Stomach (tissue), 8 donors: ENCODE measurements at regions not wholly inside any gene's neighbourhood (a gene's known extent, or its start where the extent isn't known, plus 50 kb on each side); places are given as distances from the start of the nearest gene placed in this dataset.

Source experiments
- DNase-seq, 2 donors: peaks; one replicate each; pipeline versions ENCODE4 v3.0.0 to v3.0.0-alpha.2; 2013 to 2019
- H3K27ac ChIP-seq, 5 donors: fragments of 200-600 bp in 4 of 5; sonication (generic) in 4 of 5; one replicate each; pipeline ENCODE4 v1.5.1; 2013 to 2019; ENCODE audit warnings: mild to moderate bottlenecking in 1 of 5, moderate library complexity in 1 of 5
- H3K27me3 ChIP-seq, 3 donors: fragments of 200-600 bp; sonication (generic); one replicate each; pipeline ENCODE4 v1.5.1; 2017 to 2019; ENCODE audit warnings: mixed run types in 1 of 3
- H3K36me3 ChIP-seq, 4 donors: fragments of 200-600 bp; sonication (generic); 1 replicate in 3 of 4; 2 replicates in 1 of 4; pipeline ENCODE4 v1.5.1; 2016 to 2019
- H3K4me1 ChIP-seq, 4 donors: fragments of 200-600 bp; sonication (generic); one replicate each; pipeline ENCODE4 v1.5.1; 2016 to 2019
- H3K4me3 ChIP-seq, 4 donors: fragments of 200-600 bp; sonication (generic) in 3 of 4; one replicate each; pipeline ENCODE4 v1.5.1; 2016 to 2019; ENCODE audit warnings: mild to moderate bottlenecking in 1 of 4
- H3K9me3 ChIP-seq, 4 donors: fragments of 200-600 bp; sonication (generic); one replicate each; pipeline ENCODE4 v1.5.1; 2016 to 2019
- CTCF ChIP-seq, 7 experiments: fragments of 450-650 bp in 4 of 7; fragments of 200-600 bp in 3 of 7; sonication (generic) in 3 of 7; IDR thresholded peaks; one replicate each; pipeline ENCODE4 v1.5.1; 2016 to 2019; ENCODE audit warnings: antibody characterized with exemption in 7 of 7, control low read depth in 2 of 7, mild to moderate bottlenecking in 1 of 7
- EP300 ChIP-seq: sonication (generic); formaldehyde crosslinking; IDR thresholded peaks from one replicate; pipeline ENCODE4 v1.6.1; 2017; ENCODE audit warnings: antibody characterized with exemption
- POLR2A ChIP-seq, 4 donors: fragments of 450-650 bp; IDR thresholded peaks; one replicate each; pipeline ENCODE4 v1.6.1; 2016; ENCODE audit warnings: antibody characterized with exemption in 4 of 4, control low read depth in 2 of 4, mild to moderate bottlenecking in 1 of 4, moderate library complexity in 1 of 4
- POLR2AphosphoS5 ChIP-seq, 3 donors: sonication (generic); formaldehyde crosslinking; IDR thresholded peaks; one replicate each; pipeline ENCODE4 v1.6.1; 2016; ENCODE audit warnings: antibody characterized with exemption in 3 of 3
- WGBS, 5 donors: extraction: QIAGEN DNeasy Blood & Tissue Kit in 3 of 5; methylation state at CpG; one replicate each; pipeline versions ENCODE4 v1.1.5 to v1.1.7; 2013 to 2018; 5-methylcytosine and 5-hydroxymethylcytosine counted together
- intact Hi-C: fragments of 100-400 bp; cut with DNase I; formaldehyde crosslinking; loops from one replicate; pipeline ENCODE4 v1.15.1; 2023; ENCODE audit warnings: low total_unique reads
- donor health status: healthy with polysubstance abuse.
- donor health status: Bipolar disorder and iron deficiency.
- donor health status: healthy.

- Histone ChIP-seq H3K4me1 (peaks cover 0 to 8% (median 0%) of the 10 kb centered on the region in 4 donors), H3K27ac (no peak overlapping the region), H3K27me3 (no peaks in the 10 kb centered on the region), H3K9me3 (no peaks in the 10 kb centered on the region), H3K4me3 (no peak overlapping the region), H3K36me3 (no peaks in the 10 kb centered on the region)
- intact Hi-C loops, result no loop called here
- no peak for TF ChIP-seq POLR2A (IDR thresholded peaks at IDR 0.05)
- TF ChIP-seq EP300, result no peak
- TF ChIP-seq POLR2AphosphoS5 (IDR thresholded peaks at IDR 0.05), result no peak
- no peak for DNase-seq
- WGBS, 5 donors, result 65 to 84% (median 80%) methylated on average over 5 of the region's 5 CpGs
Measured at GRCh38 chr2:19810148-19810547, 91.6 kb downstream of the TTC32 start.

- Histone ChIP-seq H3K27me3 (no peaks in the 10 kb centered on the region), H3K36me3 (no peaks in the 10 kb centered on the region), H3K4me3 (no peak overlapping the region), H3K9me3 (no peaks in the 10 kb centered on the region), H3K4me1 (peaks cover 0 to 8% (median 0%) of the 10 kb centered on the region in 4 donors), H3K27ac (no peak overlapping the region)
- intact Hi-C loops, result no loop called here
- WGBS, 5 donors, result 77 to 92% (median 84%) methylated on average over 4 to 7 of the region's 7 CpGs
- no peak for TF ChIP-seq EP300
- no peak for TF ChIP-seq POLR2A (IDR thresholded peaks at IDR 0.05)
- TF ChIP-seq CTCF (IDR thresholded peaks at IDR 0.05), result no peak
- TF ChIP-seq POLR2AphosphoS5 (IDR thresholded peaks at IDR 0.05), result no peak
- DNase-seq, result no peak
Measured at GRCh38 chr2:19809206-19809605, 92.6 kb downstream of the TTC32 start.

GRCh38 chr2:19807866-19808265 is 93.9 kb downstream of the TTC32 start:
- Histone ChIP-seq H3K27ac (no peak overlapping the region), H3K4me3 (no peak overlapping the region), H3K9me3 (no peaks in the 10 kb centered on the region), H3K36me3 (no peaks in the 10 kb centered on the region), H3K4me1 (peaks cover 0 to 8% (median 1%) of the 10 kb centered on the region in 4 donors), H3K27me3 (no peaks in the 10 kb centered on the region)
- WGBS, 5 donors, result 60 to 79% (median 67%) methylated on average over 3 of the region's 3 CpGs
- DNase-seq, result no peak
- TF ChIP-seq EP300, result no peak
- no peak for TF ChIP-seq CTCF (IDR thresholded peaks at IDR 0.05)
- no peak for TF ChIP-seq POLR2A (IDR thresholded peaks at IDR 0.05)
- TF ChIP-seq POLR2AphosphoS5 (IDR thresholded peaks at IDR 0.05), result no peak
- intact Hi-C loops, result no loop called here

GRCh38 chr2:19807346-19807745 is 94.4 kb downstream of the TTC32 start:
- DNase-seq, result no peak
- Histone ChIP-seq H3K4me3 (no peak overlapping the region), H3K36me3 (no peaks in the 10 kb centered on the region), H3K9me3 (no peaks in the 10 kb centered on the region), H3K27ac (no peak overlapping the region), H3K4me1 (peaks cover 0 to 11% (median 5%) of the 10 kb centered on the region in 4 donors), H3K27me3 (no peaks in the 10 kb centered on the region)
- intact Hi-C loops, result no loop called here
- TF ChIP-seq POLR2AphosphoS5 (IDR thresholded peaks at IDR 0.05) (no peak), EP300 (no peak), POLR2A (IDR thresholded peaks at IDR 0.05) (no peak), CTCF (IDR thresholded peaks at IDR 0.05) (no peak)

GRCh38 chr2:19806591-19806990 is 95.2 kb downstream of the TTC32 start:
- 94 to 100% (median 98%) methylated on average over 2 of the region's 2 CpGs for WGBS, 5 donors
- H3K36me3 ChIP-seq, result no peaks in the 10 kb centered on the region
- H3K27me3 ChIP-seq, result no peaks in the 10 kb centered on the region
- no peaks in the 10 kb centered on the region for H3K9me3 ChIP-seq
- intact Hi-C loops, result no loop called here
- TF ChIP-seq EP300 (no peak), POLR2AphosphoS5 (IDR thresholded peaks at IDR 0.05) (no peak), POLR2A (IDR thresholded peaks at IDR 0.05) (no peak), CTCF (IDR thresholded peaks at IDR 0.05) (no peak)
- H3K4me1 ChIP-seq, result peaks cover 0 to 15% (median 11%) of the 10 kb centered on the region in 4 donors
- H3K27ac ChIP-seq, result no peak overlapping the region
- no peak for DNase-seq
- H3K4me3 ChIP-seq, result no peak overlapping the region
